ENCODE measurements at regions not wholly inside any gene's neighbourhood (a gene's known extent, or its start where the extent isn't known, plus 50 kb on each side); places are given as distances from the start of the nearest gene placed in this dataset.

DNA sequence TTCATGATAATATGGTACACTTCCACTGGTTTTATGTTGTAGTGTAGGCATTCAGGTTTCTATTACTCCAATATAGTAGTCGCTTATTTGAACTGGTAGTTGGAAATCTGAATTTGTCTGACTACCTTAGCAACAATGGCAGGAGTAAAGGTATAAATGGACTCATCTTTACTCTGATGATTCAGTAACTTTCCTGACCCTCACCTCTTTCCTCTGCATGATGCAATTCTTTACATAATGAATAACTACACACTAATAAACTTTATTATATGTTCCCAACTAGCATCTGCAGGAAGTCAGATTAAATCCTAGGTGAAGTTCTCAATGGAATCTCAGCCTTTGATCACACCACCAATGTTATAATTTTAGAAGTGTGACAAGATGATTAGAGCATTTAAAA is 70.5 kb upstream of the ATP2B1 start:
- Histone ChIP-seq H3K4me3 (no peak overlapping the region), H3K36me3 (no peaks in the 10 kb centered on the region), H3K27me3 (no peaks in the 10 kb centered on the region), H3K9me3 (no peaks in the 10 kb centered on the region), H3K9ac (ENCODE audit: low read depth in 2 of 2, low read length in 2 of 2) (no peak overlapping the region), H3K27ac (no peak overlapping the region), H3K4me1 (no peaks in the 10 kb centered on the region)
- intact Hi-C loops (cut with DNase I) = no loop called here
- TF ChIP-seq, protein P1, sequence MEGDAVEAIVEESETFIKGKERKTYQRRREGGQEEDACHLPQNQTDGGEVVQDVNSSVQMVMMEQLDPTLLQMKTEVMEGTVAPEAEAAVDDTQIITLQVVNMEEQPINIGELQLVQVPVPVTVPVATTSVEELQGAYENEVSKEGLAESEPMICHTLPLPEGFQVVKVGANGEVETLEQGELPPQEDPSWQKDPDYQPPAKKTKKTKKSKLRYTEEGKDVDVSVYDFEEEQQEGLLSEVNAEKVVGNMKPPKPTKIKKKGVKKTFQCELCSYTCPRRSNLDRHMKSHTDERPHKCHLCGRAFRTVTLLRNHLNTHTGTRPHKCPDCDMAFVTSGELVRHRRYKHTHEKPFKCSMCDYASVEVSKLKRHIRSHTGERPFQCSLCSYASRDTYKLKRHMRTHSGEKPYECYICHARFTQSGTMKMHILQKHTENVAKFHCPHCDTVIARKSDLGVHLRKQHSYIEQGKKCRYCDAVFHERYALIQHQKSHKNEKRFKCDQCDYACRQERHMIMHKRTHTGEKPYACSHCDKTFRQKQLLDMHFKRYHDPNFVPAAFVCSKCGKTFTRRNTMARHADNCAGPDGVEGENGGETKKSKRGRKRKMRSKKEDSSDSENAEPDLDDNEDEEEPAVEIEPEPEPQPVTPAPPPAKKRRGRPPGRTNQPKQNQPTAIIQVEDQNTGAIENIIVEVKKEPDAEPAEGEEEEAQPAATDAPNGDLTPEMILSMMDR (IDR thresholded peaks at IDR 0.05) = no peak
- DNase-seq = no peak

DNA sequence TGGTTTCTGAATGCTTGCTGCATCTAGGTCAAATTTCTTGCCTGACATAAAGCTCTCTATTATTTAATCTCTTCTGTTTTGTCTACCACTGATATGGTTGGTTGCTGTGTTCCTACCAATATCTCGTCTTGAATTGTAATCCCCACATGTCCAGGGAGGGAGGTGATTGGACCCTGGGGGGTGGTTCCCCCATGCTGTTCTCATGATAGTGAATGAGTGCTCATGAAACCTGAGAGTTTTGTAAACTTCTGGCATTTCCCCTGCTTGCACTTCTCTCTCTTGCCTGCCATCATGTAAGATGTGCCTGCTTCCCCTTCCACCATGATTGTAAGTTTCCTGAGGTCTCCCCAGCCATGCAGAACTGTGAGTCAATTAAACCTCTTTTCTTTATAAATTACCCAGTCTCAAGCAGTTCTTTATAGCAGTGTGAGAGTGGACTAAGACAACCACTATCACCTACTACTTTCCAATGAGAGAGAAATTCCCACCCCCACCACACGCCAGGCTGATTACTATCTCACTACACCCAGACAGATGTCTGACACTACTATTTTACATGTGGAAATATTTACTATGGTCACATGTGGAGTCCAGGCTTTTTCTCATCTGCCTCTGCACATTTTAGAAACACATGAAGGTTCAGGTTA is 69.2 kb upstream of the ATP2B1 start:
- Histone ChIP-seq H3K9me3 (no peaks in the 10 kb centered on the region), H3K4me3 (no peak overlapping the region), H3K36me3 (no peaks in the 10 kb centered on the region), H3K4me1 (no peaks in the 10 kb centered on the region), H3K27me3 (no peaks in the 10 kb centered on the region), H3K9ac (ENCODE audit: low read depth in 2 of 2, low read length in 2 of 2) (no peak overlapping the region), H3K27ac (no peak overlapping the region)
- no peak for DNase-seq
- intact Hi-C loops (cut with DNase I) = no loop called here
- TF ChIP-seq, protein P1 (IDR thresholded peaks at IDR 0.05) = no peak

DNA sequence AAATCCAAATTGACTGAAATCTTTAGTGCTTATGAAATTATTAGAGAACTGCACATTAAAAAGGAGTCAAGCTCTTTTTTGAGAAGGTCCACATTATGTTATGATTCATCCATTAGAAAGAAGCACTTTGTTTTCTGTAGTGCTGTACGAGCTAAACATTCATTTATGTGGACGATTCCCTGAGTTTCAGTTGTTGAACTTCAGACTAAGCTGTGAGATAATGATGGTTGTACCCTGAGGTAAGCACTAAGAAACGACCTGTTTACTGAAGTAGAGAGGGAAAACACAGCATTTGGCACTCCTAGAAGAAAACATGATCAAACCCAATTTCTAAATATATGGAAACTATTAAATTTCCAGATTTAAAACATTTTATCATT is 67.3 kb upstream of the ATP2B1 start:
- TF ChIP-seq, protein P1 (IDR thresholded peaks at IDR 0.05) = no peak
- intact Hi-C loops (cut with DNase I) = no loop called here
- no peak overlapping the region for H3K9ac ChIP-seq (ENCODE audit: low read depth in 2 of 2, low read length in 2 of 2)
- H3K4me1 ChIP-seq = no peaks in the 10 kb centered on the region
- H3K36me3 ChIP-seq = no peaks in the 10 kb centered on the region
- DNase-seq = no peak
- H3K9me3 ChIP-seq = no peaks in the 10 kb centered on the region
- no peak overlapping the region for H3K4me3 ChIP-seq
- H3K27ac ChIP-seq = no peak overlapping the region
- H3K27me3 ChIP-seq = no peaks in the 10 kb centered on the region

DNA sequence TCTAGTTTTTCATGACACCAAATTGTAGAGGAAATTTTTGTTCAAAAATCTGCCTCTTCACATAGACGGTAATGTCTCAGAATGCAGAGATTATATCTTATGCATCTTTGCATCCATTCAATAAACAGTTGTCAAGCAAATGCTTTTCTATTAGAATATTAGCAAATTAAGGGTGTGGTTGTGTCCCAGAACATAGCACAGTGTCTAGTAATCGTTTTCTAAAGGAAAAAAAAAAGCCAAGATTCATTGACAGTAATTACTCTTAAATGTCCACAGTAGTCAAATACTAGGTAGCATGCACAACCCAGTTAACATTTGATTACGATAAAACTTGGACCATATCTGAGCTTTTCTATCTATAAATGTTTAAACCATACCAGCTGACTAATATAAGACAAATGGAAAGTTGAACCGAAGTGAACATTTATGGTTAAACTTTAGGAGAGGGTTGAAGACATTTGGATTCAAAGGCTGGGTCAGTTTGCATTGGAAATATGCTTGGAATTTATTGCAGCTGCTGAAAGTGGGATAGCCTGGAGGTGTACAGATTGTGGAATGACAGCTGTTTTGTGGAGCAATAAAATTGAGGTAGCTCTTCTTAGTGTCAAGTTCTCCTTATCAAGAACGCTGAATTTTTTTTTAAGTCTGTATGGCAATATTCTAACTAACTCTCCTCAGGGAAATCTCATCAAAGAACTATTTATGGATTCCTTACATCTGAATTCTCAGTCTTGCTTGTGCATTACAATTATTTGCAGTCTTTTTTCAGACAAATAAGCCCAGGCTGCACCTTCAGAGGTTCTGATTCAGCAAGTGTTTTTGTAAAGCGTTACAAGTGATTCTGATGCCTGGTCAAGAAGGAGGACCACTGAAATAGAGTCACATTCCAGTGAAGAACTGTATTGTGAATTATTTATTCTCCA is 66.7 kb upstream of the ATP2B1 start:
- DNase-seq = no peak
- Histone ChIP-seq H3K27ac (no peak overlapping the region), H3K27me3 (no peaks in the 10 kb centered on the region), H3K9me3 (no peaks in the 10 kb centered on the region), H3K4me3 (no peak overlapping the region), H3K9ac (ENCODE audit: low read depth in 2 of 2, low read length in 2 of 2) (peak overlapping the region in 1 of 2 donors; percentile 15), H3K36me3 (no peaks in the 10 kb centered on the region), H3K4me1 (no peaks in the 10 kb centered on the region)
- intact Hi-C loops (cut with DNase I) = no loop called here
- TF ChIP-seq, protein P1 (IDR thresholded peaks at IDR 0.05) = no peak

DNA sequence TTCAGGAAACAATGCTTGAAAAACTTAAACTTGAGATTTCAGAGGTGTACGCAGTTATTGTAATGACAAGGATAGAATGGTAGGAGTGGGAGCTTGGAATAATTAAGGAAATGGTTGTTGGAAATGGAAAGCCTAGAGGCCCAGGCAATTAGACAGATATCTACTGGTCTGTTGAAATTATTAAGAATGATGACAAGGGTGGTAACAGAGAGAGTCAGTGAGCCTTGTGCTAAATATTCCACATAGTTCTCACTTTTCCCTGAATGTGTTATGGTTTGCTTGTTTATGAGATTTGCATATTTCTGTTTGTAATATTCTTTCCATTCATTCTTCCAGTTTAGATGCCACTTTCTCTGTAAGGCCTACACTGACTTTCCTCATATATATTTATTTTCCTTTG is 66.0 kb upstream of the ATP2B1 start:
- Histone ChIP-seq H3K9me3 (no peaks in the 10 kb centered on the region), H3K4me1 (no peaks in the 10 kb centered on the region), H3K27ac (no peak overlapping the region), H3K4me3 (no peak overlapping the region), H3K36me3 (no peaks in the 10 kb centered on the region), H3K27me3 (no peaks in the 10 kb centered on the region), H3K9ac (ENCODE audit: low read depth in 2 of 2, low read length in 2 of 2) (no peak overlapping the region)
- DNase-seq = no peak
- intact Hi-C loops (cut with DNase I) = no loop called here
- TF ChIP-seq, protein P1 (IDR thresholded peaks at IDR 0.05) = no peak

Measured in colonic mucosa (tissue), 4 donors.